ENCODE measurements at regions not wholly inside any gene's neighbourhood (a gene's known extent, or its start where the extent isn't known, plus 50 kb on each side); places are given as distances from the start of the nearest gene placed in this dataset.

GRCh38 chr5:87645224-87645623 is 232.5 kb upstream of the CCNH start:
- H3K4me3 ChIP-seq (replicated peaks; ENCODE audit: low read depth, low read length), result no peak overlapping the region
- no peak for TF ChIP-seq CTCF (IDR thresholded peaks at IDR 0.05; ENCODE audit: low read depth, low read length, missing control alignments)
- no peak for DNase-seq (ENCODE audit: extremely low read depth, low read depth)

GRCh38 chr5:87640902-87641301 is 228.2 kb upstream of the CCNH start:
- H3K4me3 ChIP-seq (replicated peaks; ENCODE audit: low read depth, low read length), result no peak overlapping the region
- DNase-seq (ENCODE audit: extremely low read depth, low read depth), result no peak
- no peak for TF ChIP-seq CTCF (IDR thresholded peaks at IDR 0.05; ENCODE audit: low read depth, low read length, missing control alignments)

GRCh38 chr5:87627363-87627762 is 214.6 kb upstream of the CCNH start:
- no peak overlapping the region for H3K4me3 ChIP-seq (replicated peaks; ENCODE audit: low read depth, low read length)
- no peak for DNase-seq (ENCODE audit: extremely low read depth, low read depth)
- no peak for TF ChIP-seq CTCF (IDR thresholded peaks at IDR 0.05; ENCODE audit: low read depth, low read length, missing control alignments)

- no peak for TF ChIP-seq CTCF (IDR thresholded peaks at IDR 0.05; ENCODE audit: low read depth, low read length, missing control alignments)
- no peak overlapping the region for H3K4me3 ChIP-seq (replicated peaks; ENCODE audit: low read depth, low read length)
- no peak for DNase-seq (ENCODE audit: extremely low read depth, low read depth)
Observed at GRCh38 chr5:87608385-87608784, 195.7 kb upstream of the CCNH start.

GRCh38 chr5:87605663-87606062 is 192.9 kb upstream of the CCNH start:
- H3K4me3 ChIP-seq (replicated peaks; ENCODE audit: low read depth, low read length), result no peak overlapping the region
- no peak for DNase-seq (ENCODE audit: extremely low read depth, low read depth)
- no peak for TF ChIP-seq CTCF (IDR thresholded peaks at IDR 0.05; ENCODE audit: low read depth, low read length, missing control alignments)

GRCh38 chr5:87599778-87600177 is 187.0 kb upstream of the CCNH start:
- TF ChIP-seq CTCF (IDR thresholded peaks at IDR 0.05; ENCODE audit: low read depth, low read length, missing control alignments), result no peak
- H3K4me3 ChIP-seq (replicated peaks; ENCODE audit: low read depth, low read length), result no peak overlapping the region
- no peak for DNase-seq (ENCODE audit: extremely low read depth, low read depth)

GRCh38 chr5:87598460-87598859 is 185.7 kb upstream of the CCNH start:
- no peak for TF ChIP-seq CTCF (IDR thresholded peaks at IDR 0.05; ENCODE audit: low read depth, low read length, missing control alignments)
- no peak overlapping the region for H3K4me3 ChIP-seq (replicated peaks; ENCODE audit: low read depth, low read length)
- no peak for DNase-seq (ENCODE audit: extremely low read depth, low read depth)

Data from HFF-Myc (cell line).